Mammary epithelial cell (primary cell): ENCODE measurements at regions not wholly inside any gene's neighbourhood (a gene's known extent, or its start where the extent isn't known, plus 50 kb on each side); places are given as distances from the start of the nearest gene placed in this dataset.

Source experiments
- CTCF ChIP-seq, 2 donors: IDR thresholded peaks in 1 of 2; conservative IDR thresholded peaks in 1 of 2; 2 replicates each; pipeline ENCODE4 v1.5.1; 2011 to 2012; ENCODE audit warnings: inconsistent platforms in 2 of 2, low read length in 2 of 2, mild to moderate bottlenecking in 2 of 2, control low read depth in 1 of 2, low read depth in 1 of 2; ENCODE audit not compliant: insufficient read depth in 1 of 2; ENCODE audit errors: extremely low read depth in 1 of 2
- EZH2 ChIP-seq: IDR thresholded peaks from 2 replicates; pipeline ENCODE4 v1.6.1; 2012; ENCODE audit warnings: low read length, inconsistent platforms, borderline replicate concordance

GRCh38 chr1:217032715-217033367 lies 309.6 kb upstream of the ESRRG start:
- TF ChIP-seq CTCF (conservative IDR thresholded peaks at IDR 0.05 in 1 of 2, IDR thresholded peaks at IDR 0.05 in 1 of 2; ENCODE audit: extremely low read depth in 1 of 2, insufficient read depth in 1 of 2, low read depth in 1 of 2, low read length in 2 of 2) (no peak), EZH2 (no peak)
